ENCODE measurements at regions not wholly inside any gene's neighbourhood (a gene's known extent, or its start where the extent isn't known, plus 50 kb on each side); places are given as distances from the start of the nearest gene placed in this dataset.

GRCh38 chr10:83945982-83946718, 193.2 kb upstream of the GHITM start:
- no peak for FAIRE-seq

- no peak for FAIRE-seq
These were observed 187.0 kb upstream of the GHITM start for GRCh38 chr10:83952314-83952713.

DNA sequence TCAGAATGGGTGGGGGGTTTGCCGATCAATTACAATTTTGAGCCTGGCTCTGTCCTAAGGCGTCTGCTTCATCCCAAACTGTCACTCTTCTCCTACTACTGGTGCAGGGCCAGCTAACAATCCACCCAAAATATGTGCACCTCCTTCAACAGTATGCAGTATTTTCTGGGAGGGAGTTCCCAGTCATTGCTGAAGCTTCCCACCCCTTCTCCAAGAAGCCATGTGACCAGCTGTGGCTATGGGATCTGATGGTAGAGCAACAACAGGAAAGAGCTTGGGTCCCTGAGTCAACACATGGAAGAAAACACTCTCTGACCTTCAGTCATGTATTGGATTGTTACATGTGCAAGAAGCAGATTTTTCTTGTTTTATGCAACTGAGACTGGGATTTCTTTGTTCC, 185.7 kb upstream of the GHITM start:
- no peak for FAIRE-seq

DNA sequence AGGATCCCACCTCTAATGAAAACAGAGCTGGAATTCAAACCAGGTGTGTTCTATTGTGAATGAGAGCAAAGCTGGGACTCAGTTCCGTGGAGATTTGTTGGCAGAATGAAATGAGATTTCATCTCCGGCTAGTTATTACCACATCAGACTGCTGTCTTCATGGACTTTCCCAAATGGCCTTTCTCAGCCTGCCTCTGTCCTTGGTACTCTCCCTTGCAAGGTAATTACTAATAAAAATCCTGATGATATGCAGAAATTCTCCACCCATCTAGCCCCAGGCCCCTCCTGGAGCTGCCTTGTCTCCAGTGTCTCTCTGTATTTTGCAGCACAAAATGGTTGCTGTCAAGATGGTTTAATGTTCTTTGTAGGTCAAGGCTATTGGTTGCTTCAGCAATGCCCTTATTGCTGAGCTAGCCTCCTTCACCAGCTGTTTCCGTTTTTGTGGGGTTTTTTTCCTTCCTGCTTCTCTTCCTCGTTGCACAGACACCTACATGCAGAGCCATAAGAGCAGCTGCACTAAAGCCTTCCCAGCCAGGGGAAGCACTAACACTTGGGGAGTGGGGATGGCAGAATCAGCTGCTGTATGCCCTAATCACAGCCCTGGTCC, 185.0 kb upstream of the GHITM start:
- FAIRE-seq, result no peak

DNA sequence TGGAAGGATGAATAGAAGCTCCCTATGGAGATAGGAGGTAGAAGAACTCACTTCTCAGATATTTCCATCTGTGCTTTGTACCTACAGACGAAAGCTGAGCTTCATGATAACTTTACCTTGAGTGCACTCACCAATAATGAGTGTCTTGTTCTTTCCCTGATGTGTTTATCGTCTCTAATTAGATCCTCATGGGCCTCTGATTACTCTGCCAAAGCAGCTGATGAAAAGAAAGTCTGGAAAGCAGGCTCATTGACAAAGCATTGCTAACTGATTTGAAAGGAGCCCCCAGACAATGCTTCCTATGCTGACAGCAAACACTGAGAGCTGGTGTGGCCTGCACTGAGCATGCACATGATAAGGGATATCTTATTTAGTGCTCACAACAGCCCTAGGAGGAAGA, 183.9 kb upstream of the GHITM start:
- no peak for FAIRE-seq

DNA sequence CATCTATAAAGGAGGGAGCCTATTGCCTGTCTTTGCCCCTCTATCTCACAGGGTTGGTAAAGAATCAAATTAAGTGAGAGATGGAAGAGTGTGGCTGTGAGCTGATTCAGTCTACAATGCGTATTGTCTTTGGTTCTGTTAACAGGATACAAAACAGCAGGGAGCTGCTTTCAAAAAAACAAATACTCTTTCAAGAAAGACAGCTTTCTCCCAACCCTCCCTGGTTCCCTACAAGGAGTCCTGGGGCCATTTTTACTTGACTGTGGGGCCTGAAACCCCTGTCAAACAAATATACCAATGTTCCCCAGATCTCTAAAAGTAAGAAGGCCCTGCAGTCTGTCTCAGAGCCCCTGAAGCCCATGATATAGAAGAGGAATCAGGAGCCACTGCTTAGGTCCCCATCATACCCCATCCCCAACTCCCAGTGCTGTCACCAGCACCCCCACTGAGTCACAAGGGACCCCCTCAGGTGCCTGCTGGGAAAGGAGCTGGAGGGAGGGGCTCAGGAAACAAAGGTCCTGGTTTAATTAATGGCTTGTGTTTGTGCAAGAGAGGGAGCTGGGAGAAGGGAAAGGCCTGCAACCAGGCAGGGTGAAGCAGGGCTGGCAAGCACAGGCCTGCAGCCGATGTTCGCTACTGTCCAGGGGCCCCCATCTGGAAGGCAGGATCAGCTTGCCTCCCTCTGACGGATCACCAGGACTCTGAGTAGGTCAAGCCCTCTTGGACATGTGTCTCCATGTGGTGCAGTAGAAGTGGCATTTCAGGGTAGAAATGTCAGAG, 182.0 kb upstream of the GHITM start:
- FAIRE-seq, result no peak

GRCh38 chr10:83959328-83959727, 180.0 kb upstream of the GHITM start:
- no peak for FAIRE-seq

DNA sequence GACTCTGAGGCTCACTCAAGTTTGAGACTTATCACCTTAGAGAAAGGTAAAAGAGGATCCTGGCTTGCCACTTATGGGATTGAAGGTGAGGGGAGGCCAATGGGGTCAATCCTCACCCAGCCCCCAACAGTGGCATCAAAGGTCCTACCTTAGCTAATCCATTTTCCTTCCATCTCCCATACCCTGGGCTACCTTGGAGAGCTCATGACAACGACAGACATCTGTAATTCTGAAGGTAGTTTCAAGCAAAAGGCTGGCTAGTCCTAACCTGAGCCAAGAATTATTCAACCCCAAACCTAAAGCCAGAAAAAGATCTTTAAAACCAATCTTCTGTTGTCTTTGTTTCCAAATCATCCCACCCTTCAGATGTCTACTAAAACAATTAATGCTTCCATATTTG, 179.2 kb upstream of the GHITM start:
- no peak for FAIRE-seq

DNA sequence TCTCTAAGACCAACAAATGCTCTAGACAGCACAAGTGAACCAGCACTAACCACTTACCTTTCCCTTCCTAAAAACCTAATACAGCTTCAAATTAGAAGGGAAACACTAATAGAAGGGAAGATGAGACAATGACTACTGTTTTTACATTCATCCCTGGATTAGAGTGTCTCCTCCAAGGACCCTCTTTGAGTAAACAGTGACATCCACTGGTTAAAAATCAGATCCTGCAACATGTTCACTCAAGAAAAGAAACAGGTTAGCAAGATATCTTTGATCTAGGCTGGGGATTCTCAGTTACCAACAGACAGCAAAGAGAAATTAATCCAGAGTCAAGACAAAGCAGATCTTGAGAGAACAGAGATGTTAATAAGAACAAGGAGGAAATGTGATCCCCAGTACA, 177.7 kb upstream of the GHITM start:
- no peak for FAIRE-seq

GRCh38 chr10:83963446-83963845, 175.9 kb upstream of the GHITM start:
- FAIRE-seq, result no peak

DNA sequence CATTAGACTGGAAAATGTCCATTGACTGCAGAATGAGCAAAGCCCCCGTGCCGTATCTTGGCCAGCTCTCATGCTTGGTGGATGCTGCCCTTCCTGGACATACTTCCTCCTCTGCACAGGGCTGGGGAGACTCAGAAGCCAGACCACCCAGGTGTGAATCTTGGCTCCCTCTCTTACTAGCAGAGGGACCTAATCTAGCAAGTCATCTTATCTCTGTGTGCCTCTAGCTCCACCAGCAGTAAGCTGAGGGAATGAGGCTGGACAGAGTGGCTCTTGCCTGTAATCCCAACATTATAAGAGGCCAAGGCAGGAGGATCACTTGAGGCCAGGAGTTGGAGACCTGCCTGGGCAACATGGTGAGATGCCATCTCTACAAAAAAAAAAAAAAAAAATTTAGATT, 173.8 kb upstream of the GHITM start:
- FAIRE-seq, result no peak

GRCh38 chr10:83968052-83968451, 171.3 kb upstream of the GHITM start:
- no peak for FAIRE-seq

DNA sequence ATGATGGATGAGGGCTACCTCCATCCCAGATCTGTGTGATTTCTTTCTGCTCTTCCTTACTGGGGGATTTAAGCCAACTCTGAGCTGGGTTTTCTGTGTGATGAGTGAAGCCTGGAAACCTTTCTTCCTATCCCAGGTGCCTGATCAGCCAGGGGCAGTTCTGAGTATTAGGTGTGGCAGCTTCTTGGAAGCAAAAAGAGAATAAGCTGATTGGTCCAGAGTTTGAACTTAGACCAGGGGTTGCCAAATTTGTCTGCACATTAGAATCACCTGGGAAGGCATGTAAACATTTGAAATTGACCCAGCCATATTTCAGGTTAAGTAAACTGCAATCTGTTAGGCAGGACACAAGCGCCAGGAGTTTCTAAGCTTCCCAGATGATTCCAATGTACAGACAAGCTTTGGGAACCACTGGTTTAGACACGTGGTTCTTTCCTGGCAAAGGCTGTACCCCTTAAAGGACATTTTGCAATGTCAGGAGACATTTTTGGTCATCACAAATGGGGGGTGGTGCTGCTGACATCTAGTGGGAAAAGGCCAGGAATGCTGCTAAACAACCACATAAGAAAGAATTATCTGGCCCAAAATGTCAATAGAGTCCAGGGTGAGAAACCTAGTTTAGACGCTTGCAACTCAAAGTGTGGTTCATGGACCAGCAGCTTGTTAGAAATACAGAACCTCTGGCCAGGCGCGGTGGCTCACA, 160.5 kb upstream of the GHITM start:
- FAIRE-seq, result no peak

DNA sequence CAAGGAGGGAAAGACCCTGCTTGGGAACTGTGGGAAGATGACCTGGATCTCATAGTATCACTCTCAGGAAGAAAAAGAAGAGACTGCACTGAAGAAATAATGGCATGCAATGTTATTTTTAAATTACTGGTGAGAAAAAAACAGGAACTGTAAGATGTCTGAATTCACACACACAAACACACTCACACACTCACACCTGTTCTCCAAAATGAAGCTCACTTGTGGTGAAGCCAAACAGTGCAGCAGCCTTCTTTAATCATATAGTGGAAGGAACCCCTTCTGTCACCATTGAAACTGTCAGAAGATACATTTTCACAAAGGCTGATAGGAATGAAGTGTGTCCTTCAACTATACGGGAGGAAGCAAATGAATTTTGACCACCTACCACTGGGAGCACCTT, 156.5 kb upstream of the GHITM start:
- no peak for FAIRE-seq

DNA sequence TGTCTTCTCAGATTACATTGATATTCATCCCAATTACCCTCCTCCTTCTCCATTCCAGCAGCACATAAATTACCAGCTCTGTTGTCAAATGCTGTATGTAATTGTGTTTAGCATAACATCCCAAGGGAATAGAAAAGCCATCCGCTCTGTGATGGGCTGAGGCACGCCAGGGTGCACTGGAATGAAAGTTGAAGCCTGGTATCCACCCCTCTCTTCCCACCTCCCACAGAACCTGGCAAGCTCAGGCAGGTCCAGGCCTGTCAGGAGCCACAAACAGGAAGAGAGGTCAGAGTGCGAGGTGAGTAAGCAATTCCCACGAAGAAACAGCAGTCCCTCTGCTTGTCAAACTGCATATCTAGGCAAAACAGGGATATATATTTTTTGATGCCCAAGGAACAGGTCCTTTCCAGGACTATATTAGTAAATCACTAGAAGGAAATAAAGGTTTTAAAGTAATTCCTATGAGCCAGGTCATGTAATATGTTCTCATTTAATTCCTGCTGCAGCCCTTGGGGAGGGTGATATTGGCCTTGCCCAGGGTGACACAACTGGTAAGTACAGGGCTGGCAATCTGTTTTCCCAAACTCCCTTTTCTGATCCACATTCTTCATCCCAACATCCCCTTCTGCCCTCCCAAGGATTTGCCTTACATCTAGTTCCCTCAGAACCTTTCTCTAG, 155.6 kb upstream of the GHITM start:
- FAIRE-seq, result no peak

DNA sequence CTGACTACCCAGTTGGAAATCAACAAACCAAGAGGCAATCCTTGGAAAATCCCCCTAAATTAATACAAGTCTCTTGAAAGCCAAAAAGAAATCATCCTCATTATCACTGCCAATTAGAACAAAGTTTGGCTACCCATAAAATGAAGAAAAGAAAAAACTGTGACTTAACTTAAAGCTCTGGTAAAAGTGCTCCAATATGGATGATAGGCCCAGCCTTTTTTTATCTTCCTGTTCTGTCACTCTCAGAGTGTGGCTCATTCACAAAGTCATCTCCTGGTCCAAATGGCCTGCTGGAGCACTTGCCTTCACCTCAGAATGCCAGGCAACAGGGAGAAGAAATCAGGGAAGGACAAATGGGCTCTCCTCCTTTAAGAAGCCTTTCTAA, 155.1 kb upstream of the GHITM start:
- FAIRE-seq, result no peak

DNA sequence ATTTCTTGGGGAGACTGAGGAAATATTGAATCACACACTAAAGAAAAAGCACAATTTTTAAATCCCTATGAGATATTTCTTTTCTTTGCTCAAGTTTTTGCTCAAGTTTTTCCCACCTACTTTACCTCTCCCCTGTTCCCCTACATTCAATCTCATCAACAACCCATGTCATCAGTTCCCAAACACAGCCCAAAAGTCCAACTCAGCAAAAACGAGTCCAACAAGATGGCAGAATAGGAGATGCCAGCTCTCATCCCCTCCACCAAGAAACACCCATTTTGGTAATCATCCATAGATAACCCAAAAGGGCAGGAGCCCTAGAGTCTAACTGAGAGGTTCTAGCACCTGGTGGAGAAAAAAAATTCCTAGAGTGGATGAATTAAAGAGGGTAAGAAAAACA, 152.5 kb upstream of the GHITM start:
- FAIRE-seq, result no peak

- FAIRE-seq, result no peak
These were observed 152.1 kb upstream of the GHITM start for GRCh38 chr10:83987216-83987615.

GRCh38 chr10:83988435-83988834, 150.9 kb upstream of the GHITM start:
- no peak for FAIRE-seq

DNA sequence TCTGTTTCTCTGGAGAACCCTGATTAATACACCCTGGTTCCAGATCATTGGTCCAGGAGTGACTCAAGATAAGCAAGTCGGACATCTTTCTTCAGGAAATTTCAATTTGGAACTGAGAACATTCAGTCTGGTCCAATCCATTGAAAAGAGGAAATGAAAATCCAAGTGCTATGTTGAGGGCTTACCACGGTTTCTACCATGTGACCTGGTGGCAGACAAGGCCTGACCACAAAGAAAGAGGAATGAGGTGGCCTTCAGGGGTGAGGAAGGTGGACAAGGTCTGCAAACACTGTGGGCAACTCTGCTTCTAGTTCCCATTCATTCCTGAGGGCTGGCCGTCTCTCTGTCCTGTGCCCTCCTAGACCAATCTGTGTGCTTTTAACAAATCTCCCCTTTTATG, 149.2 kb upstream of the GHITM start:
- FAIRE-seq, result no peak

DNA sequence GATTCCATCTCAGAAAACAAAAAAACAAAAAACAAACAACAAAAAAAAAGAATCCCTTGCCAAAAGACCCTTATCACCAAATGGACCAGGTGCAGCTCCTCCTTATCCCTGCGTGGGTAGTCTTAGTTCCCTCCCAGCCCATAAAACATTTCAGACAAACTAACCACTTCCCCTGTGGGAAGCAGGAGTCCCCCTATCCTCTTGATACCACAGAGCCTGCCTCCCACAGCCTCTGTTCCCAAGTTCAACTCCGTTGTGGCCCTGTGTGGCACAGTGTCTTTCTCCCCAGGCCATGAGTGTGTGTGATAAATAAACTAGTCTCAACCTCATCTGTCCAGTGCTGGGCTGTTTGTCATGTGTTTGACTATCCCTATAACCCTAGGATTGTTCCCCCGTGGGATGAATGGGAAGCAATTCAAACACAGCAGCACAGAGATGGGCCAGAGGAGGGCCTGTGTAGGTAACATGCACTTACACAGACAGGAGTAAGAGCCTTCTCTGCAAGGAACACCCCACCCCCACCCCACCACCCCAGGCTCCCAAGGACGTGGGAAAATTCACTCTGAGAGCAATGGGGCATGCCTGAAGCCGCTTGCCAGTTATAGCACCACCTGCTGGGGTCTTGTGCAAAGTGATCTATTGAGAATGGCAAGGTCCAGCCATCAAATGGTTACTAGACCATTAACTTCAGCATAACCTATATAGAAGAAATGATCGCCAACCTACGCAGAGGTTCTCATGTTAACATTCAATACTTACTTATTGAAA, 147.1 kb upstream of the GHITM start:
- FAIRE-seq, result no peak

- no peak for FAIRE-seq
These were observed 145.0 kb upstream of the GHITM start for GRCh38 chr10:83994325-83994724.

All from G401.6 (cell line).